ENCODE measurements at regions not wholly inside any gene's neighbourhood (a gene's known extent, or its start where the extent isn't known, plus 50 kb on each side); places are given as distances from the start of the nearest gene placed in this dataset.
A peak's percentile ranks its signal among the peaks of the same experiment; 100 is the strongest.

DNA sequence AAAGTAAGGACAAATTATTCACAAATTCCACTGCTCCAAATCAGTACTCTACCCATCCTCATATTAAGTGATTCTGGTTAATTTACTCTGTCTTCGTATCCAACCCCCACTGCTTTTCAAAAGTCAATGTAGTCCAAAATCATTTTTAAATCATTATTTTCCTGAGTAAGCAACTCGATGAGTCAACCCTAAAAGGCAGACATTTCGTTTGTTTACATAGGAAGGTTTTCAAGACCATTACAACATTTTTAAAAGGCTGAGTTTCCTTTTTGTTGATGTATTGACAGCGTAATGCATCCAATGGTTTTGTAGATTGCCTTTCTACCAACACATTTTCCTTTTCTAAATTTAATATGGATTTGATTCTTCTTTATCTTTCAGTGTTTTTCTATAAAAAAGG, 523.0 kb upstream of the ANKRD30A start:
- ATAC-seq (peak; percentile 10), DNase-seq (ENCODE audit: low spot score) (no peak)
- intact Hi-C loops (cut with DNase I): no loop called here

DNA sequence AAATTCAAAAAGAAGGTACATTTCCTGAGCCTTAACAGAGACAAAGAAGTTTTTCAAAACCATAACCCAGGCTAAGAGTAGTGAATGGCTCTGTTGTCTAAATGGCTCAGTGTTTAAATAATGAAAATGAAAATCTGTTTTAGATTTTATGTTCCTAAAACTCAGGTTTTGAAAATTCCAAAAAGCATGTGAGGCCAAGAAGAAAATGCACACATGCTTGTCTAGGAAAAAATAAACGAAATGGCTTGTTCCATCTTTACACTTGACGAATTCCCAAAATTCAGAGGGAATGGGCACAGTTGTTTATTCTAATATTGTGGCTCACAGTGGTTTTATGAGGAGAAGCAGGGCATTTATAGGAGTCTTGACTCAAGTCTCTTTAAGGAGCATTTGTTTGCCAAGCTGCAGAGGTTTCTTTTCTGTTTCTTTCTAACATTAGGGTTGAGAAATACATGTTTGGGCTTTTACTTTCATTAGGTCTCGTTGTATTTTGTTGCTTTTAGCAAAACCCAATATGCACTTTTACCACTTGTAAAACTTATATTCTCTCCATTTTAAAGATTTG, 527.6 kb upstream of the ANKRD30A start:
- DNase-seq (ENCODE audit: low spot score): no peak
- intact Hi-C loops (cut with DNase I): no loop called here
- peak; percentile 57 for ATAC-seq

DNA sequence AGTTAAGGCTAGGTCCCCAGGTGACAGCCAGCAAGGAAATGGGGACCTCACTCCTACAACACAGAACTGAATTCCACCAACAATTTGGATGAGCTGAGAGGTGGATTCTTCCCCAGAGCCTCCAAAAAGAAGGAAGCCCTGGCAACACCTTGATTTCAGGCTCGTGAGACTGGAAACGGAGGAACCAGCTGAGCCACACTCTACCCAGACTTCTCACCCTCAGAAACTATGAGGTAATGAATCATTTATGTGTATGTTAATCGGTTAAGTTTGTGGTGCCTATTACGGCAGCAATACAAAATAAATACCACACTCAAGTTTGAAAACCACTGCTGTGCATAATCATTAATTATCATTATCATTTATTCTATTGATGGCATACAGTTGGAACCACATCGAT, 532.4 kb upstream of the ANKRD30A start:
- intact Hi-C loops (cut with DNase I): no loop called here
- DNase-seq (ENCODE audit: low spot score) (no peak), ATAC-seq (no peak)

DNA sequence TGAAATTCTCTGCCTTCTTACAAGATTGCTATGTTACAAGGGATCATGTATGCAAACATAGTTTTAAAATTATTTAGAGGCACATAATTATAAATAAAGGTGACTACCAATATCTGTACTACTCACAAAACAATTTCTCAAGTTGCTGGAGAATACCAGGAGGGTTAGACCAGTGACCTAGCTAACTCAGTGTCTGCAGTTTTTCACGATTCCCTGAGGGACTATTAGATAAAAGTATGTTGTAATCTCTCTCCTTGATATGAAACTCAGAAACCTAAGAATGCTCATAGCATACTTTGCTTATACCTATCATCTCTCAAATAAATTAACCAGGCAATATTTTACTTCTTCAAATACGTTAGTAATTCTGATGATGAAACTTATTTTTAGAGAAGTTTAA, 534.0 kb upstream of the ANKRD30A start:
- ATAC-seq (no peak), DNase-seq (ENCODE audit: low spot score) (no peak)
- intact Hi-C loops (cut with DNase I): no loop called here

- intact Hi-C loops (cut with DNase I): no loop called here
Observed at GRCh38 chr10:36583690-36584089, 541.7 kb upstream of the ANKRD30A start.

GRCh38 chr10:36581237-36581636, 544.2 kb upstream of the ANKRD30A start:
- intact Hi-C loops (cut with DNase I): no loop called here
- DNase-seq (ENCODE audit: low spot score) (no peak), ATAC-seq (no peak)

More at GRCh38 chr10:36583690-36584089, 541.7 kb upstream of the ANKRD30A start:
- DNase-seq (ENCODE audit: low spot score) (no peak), ATAC-seq (no peak)

DNA sequence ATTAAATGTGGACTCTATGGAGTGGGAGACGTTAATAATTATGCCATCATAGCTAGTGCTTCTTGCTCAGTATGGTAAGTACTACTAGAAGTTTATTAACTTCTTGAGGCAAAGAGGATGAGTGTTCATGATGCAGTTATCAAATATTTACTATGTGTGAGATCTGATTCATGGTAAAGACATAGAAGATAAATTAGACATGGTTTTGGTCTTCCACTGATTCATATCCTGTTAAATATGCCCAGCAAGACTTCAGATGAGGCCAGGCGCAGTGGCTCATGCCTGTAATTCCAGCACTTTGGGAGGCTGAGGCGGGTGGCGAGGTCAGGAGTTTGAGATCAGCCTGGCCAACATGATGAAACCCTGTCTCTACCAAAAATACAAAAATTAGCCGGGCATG, 547.1 kb upstream of the ANKRD30A start:
- intact Hi-C loops (cut with DNase I): no loop called here
- ATAC-seq (no peak), DNase-seq (ENCODE audit: low spot score) (no peak)

GRCh38 chr10:36577126-36577525, 548.3 kb upstream of the ANKRD30A start:
- ATAC-seq: no peak
- intact Hi-C loops (cut with DNase I): no loop called here
- no peak for DNase-seq (ENCODE audit: low spot score)

GRCh38 chr10:36574207-36574606, 551.2 kb upstream of the ANKRD30A start:
- intact Hi-C loops (cut with DNase I): no loop called here
- DNase-seq (ENCODE audit: low spot score) (no peak), ATAC-seq (peak; percentile 86)

- DNase-seq (ENCODE audit: low spot score): no peak
- intact Hi-C loops (cut with DNase I): no loop called here
- ATAC-seq: no peak
Observed at GRCh38 chr10:36573246-36573645, 552.2 kb upstream of the ANKRD30A start.

GRCh38 chr10:36564433-36564832, 561.0 kb upstream of the ANKRD30A start:
- no peak for ATAC-seq

DNA sequence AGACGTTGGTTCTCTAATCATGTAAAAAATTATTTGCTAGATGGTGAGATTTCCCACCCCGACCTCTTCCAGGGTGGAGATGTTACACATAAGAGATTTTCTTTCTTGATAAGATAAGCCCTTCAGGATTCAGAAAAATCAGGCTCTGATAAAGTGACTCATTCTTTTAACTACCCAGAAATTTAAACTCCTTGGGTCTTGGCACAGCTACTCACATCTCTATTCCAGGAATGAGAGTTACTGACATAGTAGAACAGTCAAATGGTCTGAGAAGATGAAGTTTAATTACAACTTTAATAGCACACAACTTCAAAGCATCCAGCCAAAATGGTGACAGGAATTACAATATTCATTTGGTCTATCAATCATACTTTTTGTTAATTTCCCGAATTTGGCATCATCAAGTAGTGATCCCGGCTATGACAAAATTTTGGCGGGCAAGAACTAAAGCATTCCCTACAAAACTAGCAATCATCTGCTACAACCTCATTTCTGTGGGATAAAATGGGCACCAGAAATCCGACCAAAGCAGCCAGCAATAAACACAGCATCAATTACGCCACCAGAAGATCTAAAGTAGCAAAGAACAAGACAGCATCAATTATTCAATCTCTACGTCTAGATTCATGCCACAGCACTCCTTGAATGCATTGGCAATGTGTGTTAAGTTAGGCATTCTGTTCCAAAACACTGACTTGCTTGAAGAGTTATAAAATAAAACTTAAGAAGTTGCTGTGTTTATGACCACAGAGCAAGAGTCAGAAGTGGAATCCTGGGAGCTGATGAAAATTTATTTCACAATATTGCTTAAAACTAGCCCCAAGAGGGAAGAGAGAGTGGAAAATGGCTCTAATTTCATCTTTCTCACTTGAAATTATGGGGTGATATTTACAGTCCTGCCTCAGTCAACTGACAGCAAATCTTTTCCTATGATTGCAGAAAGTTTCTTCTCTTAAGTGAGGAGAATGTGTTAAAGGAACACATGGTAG, 565.7 kb upstream of the ANKRD30A start:
- intact Hi-C loops (cut with DNase I): loop anchor here (10.0 kb wide), 1 partner anchor 1145 kb away; no protein-coding TSS in a partner anchor

More at GRCh38 chr10:36564433-36564832, 561.0 kb upstream of the ANKRD30A start:
- DNase-seq (ENCODE audit: low spot score): no peak
- intact Hi-C loops (cut with DNase I): loop anchor here (10.0 kb wide), 1 partner anchor 1140 kb away; no protein-coding TSS in a partner anchor

GRCh38 chr10:36556468-36556867, 568.9 kb upstream of the ANKRD30A start:
- intact Hi-C loops (cut with DNase I): no loop called here
- DNase-seq (ENCODE audit: low spot score) (no peak), ATAC-seq (no peak)

More for the DNA sequence above, 565.7 kb upstream of the ANKRD30A start:
- peak; percentile 92 for ATAC-seq
- DNase-seq (ENCODE audit: low spot score): no peak

GRCh38 chr10:36555036-36555435, 570.4 kb upstream of the ANKRD30A start:
- DNase-seq (ENCODE audit: low spot score) (no peak), ATAC-seq (peak; percentile 23)
- intact Hi-C loops (cut with DNase I): no loop called here

GRCh38 chr10:36547965-36548364, 577.4 kb upstream of the ANKRD30A start:
- DNase-seq (ENCODE audit: low spot score) (no peak), ATAC-seq (no peak)
- intact Hi-C loops (cut with DNase I): no loop called here

DNA sequence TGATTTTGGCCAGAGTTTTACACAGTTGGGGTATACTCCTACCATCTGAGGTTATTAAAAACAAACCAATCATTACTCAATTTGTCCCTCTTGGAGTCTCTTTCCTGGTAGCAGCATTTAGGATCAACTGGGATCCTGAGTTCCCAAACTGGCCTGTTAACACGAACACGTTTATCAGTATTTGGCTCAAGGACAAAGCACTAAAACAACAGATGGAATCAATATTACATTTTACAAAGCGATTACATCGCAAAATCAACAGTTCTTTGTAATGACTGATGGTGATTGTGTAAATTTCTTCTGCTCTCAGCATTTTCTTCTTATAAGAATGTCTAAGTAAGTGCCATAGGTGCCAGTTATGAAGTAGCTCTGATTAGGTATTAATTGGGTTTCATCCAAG, 582.9 kb upstream of the ANKRD30A start:
- DNase-seq (ENCODE audit: low spot score) (no peak), ATAC-seq (no peak)
- intact Hi-C loops (cut with DNase I): no loop called here

GRCh38 chr10:36540611-36541010, 584.8 kb upstream of the ANKRD30A start:
- no peak for ATAC-seq
- DNase-seq (ENCODE audit: low spot score): no peak
- intact Hi-C loops (cut with DNase I): no loop called here

DNA sequence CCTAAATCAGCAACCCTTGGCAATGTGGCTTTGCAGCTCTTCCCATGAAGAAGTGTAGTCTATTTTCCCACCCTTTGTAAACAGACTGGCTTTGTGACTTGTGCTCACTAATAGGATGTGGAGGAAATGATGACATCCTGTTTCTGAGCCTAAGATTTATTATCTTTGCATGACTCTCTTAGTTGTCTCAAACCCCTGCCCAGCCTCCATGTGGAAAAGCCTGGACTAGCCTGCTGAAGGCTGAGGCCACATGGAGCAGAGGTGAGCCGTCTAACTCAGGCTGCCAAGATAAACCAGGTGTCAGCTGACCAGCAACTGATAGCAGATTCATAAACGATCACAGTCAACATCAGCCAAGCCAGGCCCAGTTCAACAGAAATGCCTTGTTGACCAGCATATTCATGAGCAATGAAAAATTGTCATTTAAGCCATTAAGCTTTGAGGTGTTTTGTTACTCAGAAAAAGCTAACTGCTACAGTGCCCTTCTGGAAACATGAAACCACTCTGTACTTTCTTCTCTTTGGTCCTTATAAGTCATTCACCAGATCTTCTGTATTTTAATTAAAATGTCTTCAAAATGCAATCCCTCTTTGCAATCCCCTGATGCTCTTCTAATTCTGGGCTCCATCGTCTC, 586.3 kb upstream of the ANKRD30A start:
- DNase-seq (ENCODE audit: low spot score): no peak
- ATAC-seq: no peak
- intact Hi-C loops (cut with DNase I): no loop called here

GRCh38 chr10:36534471-36535002, 590.9 kb upstream of the ANKRD30A start:
- ATAC-seq (peak; percentile 88), DNase-seq (ENCODE audit: low spot score) (no peak)
- intact Hi-C loops (cut with DNase I): no loop called here

GRCh38 chr10:36533861-36534260, 591.5 kb upstream of the ANKRD30A start:
- intact Hi-C loops (cut with DNase I): no loop called here
- no peak for ATAC-seq

More at GRCh38 chr10:36533861-36534260, 591.5 kb upstream of the ANKRD30A start:
- DNase-seq (ENCODE audit: low spot score): no peak

Measured in sciatic nerve (tissue), 2 donors.